ENCODE measurements at regions not wholly inside any gene's neighbourhood (a gene's known extent, or its start where the extent isn't known, plus 50 kb on each side); places are given as distances from the start of the nearest gene placed in this dataset.

GRCh38 chr5:82694711-82695285, 382.4 kb downstream of the TMEM167A start:
- BruUV-seq (replicated peaks): no TSS peak
- WGBS (ENCODE audit: low lambda C conversion rate): 39% methylated on average over 2 of the region's 2 CpGs
- Histone ChIP-seq H3K27ac (ENCODE audit: extremely low read length, insufficient read depth, low read length) (no peak overlapping the region), H3K4me2 (ENCODE audit: low read depth, low read length) (no peak overlapping the region), H3K79me2 (ENCODE audit: insufficient read depth, low read length) (no peaks in the 10 kb centered on the region), H3K4me1 (ENCODE audit: insufficient read depth, low read length) (peaks cover 5% of the 10 kb centered on the region; the same call in 1 of the 2 replicates), H2AFZ (ENCODE audit: low read length) (no peak overlapping the region), H3K36me3 (replicated peaks in 1 of 2; ENCODE audit: control insufficient read depth in 1 of 2, insufficient read depth in 2 of 2, low read length in 2 of 2) (no peaks in the 10 kb centered on the region), H3K4me3 (replicated peaks in 1 of 3; ENCODE audit: insufficient read depth in 1 of 3, low read depth in 2 of 3, low read length in 3 of 3) (no peak overlapping the region), H3K9ac (ENCODE audit: insufficient read depth, low read depth, low read length) (no peak overlapping the region), H3K9me3 (ENCODE audit: low read length) (no peaks in the 10 kb centered on the region), H3K27me3 (ENCODE audit: control insufficient read depth in 1 of 2, insufficient read depth in 2 of 2, low read length in 2 of 2) (no peaks in the 10 kb centered on the region; a peak in 1 of 5 replicates), H4K20me1 (ENCODE audit: insufficient read depth, low read length) (no peaks in the 10 kb centered on the region)
- TF ChIP-seq POLR2AphosphoS5 (IDR thresholded peaks at IDR 0.05; ENCODE audit: low read depth, low read length): no peak
- TF ChIP-seq ATF3 (CRISPR knock-in tag; IDR thresholded peaks at IDR 0.05): no peak
- no peak for TF ChIP-seq ZNF180 (CRISPR knock-in tag; IDR thresholded peaks at IDR 0.05; ENCODE audit: borderline replicate concordance, low read depth)
- no peak for TF ChIP-seq ZNF44 (CRISPR knock-in tag; IDR thresholded peaks at IDR 0.05)
- no peak for TF ChIP-seq POLR2AphosphoS2 (IDR thresholded peaks at IDR 0.05; ENCODE audit: low read depth, low read length)
- no peak for TF ChIP-seq WIZ (CRISPR knock-in tag; IDR thresholded peaks at IDR 0.05)
- TF ChIP-seq MXD4 (CRISPR knock-in tag; IDR thresholded peaks at IDR 0.05): no peak
- no peak for TF ChIP-seq MTA1 (CRISPR knock-in tag; IDR thresholded peaks at IDR 0.05; ENCODE audit: borderline replicate concordance)
- TF ChIP-seq ATF7-NPFF (CRISPR knock-in tag; IDR thresholded peaks at IDR 0.05; ENCODE audit: low read depth): no peak
- TF ChIP-seq CERS6 (CRISPR knock-in tag; IDR thresholded peaks at IDR 0.05): no peak
- TF ChIP-seq ZFP1 (CRISPR knock-in tag; IDR thresholded peaks at IDR 0.05): no peak
- no peak for TF ChIP-seq XBP1 (CRISPR knock-in tag; IDR thresholded peaks at IDR 0.05)
- TF ChIP-seq ZBTB46 (CRISPR knock-in tag; IDR thresholded peaks at IDR 0.05; ENCODE audit: borderline replicate concordance): no peak
- TF ChIP-seq ELF4 (CRISPR knock-in tag; IDR thresholded peaks at IDR 0.05; ENCODE audit: borderline replicate concordance): no peak
- DNase-seq (ENCODE audit: low spot score) (no peak), ATAC-seq (no peak), FAIRE-seq (no peak)
- POLR2A ChIA-PET: no interaction called here
- in situ Hi-C loops (cut with HindIII; ENCODE audit: extremely low pct_ligation_motif_present, low pct_unique_long_range_greater_than_20kb): no loop called here
- CTCF ChIA-PET (ENCODE audit: low intra/inter-chr PET ratio, low total read pairs): no interaction called here
- intact Hi-C loops (cut with micrococcal nuclease; ENCODE audit: unreplicated experiment): no loop called here

Measured in HepG2 (cell line).